ENCODE measurements at regions not wholly inside any gene's neighbourhood (a gene's known extent, or its start where the extent isn't known, plus 50 kb on each side); places are given as distances from the start of the nearest gene placed in this dataset.

GRCh38 chrX:20515841-20516461, 249.2 kb upstream of the RPS6KA3 start:
- DNase-seq, result no peak

- DNase-seq, result no peak
These were observed 247.6 kb upstream of the RPS6KA3 start for GRCh38 chrX:20514358-20514757.

GRCh38 chrX:20513185-20513584, 246.5 kb upstream of the RPS6KA3 start:
- DNase-seq, result no peak

- DNase-seq, result no peak
These were observed 245.1 kb upstream of the RPS6KA3 start for GRCh38 chrX:20511792-20512191.

- DNase-seq, result no peak
These were observed 241.4 kb upstream of the RPS6KA3 start for GRCh38 chrX:20507901-20508620.

- no peak for DNase-seq
These were observed 240.0 kb upstream of the RPS6KA3 start for GRCh38 chrX:20506739-20507138.

GRCh38 chrX:20500949-20501348, 234.2 kb upstream of the RPS6KA3 start:
- no peak for DNase-seq

- no peak for DNase-seq
These were observed 233.6 kb upstream of the RPS6KA3 start for GRCh38 chrX:20500171-20500865.

- no peak for DNase-seq
These were observed 233.1 kb upstream of the RPS6KA3 start for GRCh38 chrX:20499763-20500162.

- DNase-seq, result no peak
These were observed 232.3 kb upstream of the RPS6KA3 start for GRCh38 chrX:20498851-20499635.

- no peak for DNase-seq
These were observed 228.9 kb upstream of the RPS6KA3 start for GRCh38 chrX:20495575-20495974.

- no peak for DNase-seq
These were observed 221.8 kb upstream of the RPS6KA3 start for GRCh38 chrX:20488473-20488872.

GRCh38 chrX:20487227-20487626, 220.5 kb upstream of the RPS6KA3 start:
- DNase-seq, result no peak

GRCh38 chrX:20481632-20482031, 214.9 kb upstream of the RPS6KA3 start:
- DNase-seq, result no peak

- DNase-seq, result no peak
These were observed 213.2 kb upstream of the RPS6KA3 start for GRCh38 chrX:20479896-20480295.

GRCh38 chrX:20479048-20479447, 212.3 kb upstream of the RPS6KA3 start:
- DNase-seq, result no peak

GRCh38 chrX:20477836-20478524, 211.3 kb upstream of the RPS6KA3 start:
- DNase-seq, result no peak

GRCh38 chrX:20477219-20477618, 210.5 kb upstream of the RPS6KA3 start:
- DNase-seq, result no peak

- no peak for DNase-seq
These were observed 206.0 kb upstream of the RPS6KA3 start for GRCh38 chrX:20472620-20473258.

GRCh38 chrX:20472148-20472547, 205.4 kb upstream of the RPS6KA3 start:
- no peak for DNase-seq

GRCh38 chrX:20471483-20471882, 204.8 kb upstream of the RPS6KA3 start:
- no peak for DNase-seq
